HG02970 (cell line): ENCODE measurements at regions not wholly inside any gene's neighbourhood (a gene's known extent, or its start where the extent isn't known, plus 50 kb on each side); places are given as distances from the start of the nearest gene placed in this dataset.
"Not testable (repeated sequence)": the region's sequence is repeated elsewhere in the genome, so short reads cannot be mapped to it uniquely, and the experiment has no call there.

Experiments used
- ATAC-seq: cut with Tn5 transposase; IDR thresholded peaks from one replicate; pipeline ENCODE4 v1.9.1; 2021; ENCODE audit warnings: mild to moderate bottlenecking, moderate library complexity, moderate number of reproducible peaks; ENCODE audit not compliant: unreplicated experiment, low FRiP score

GRCh38 chr4:23041501-23041900 lies 348.8 kb downstream of the GBA3 start:
- ATAC-seq: no peak

GRCh38 chr4:23040539-23040938 lies 347.8 kb downstream of the GBA3 start:
- no peak for ATAC-seq

GRCh38 chr4:23039818-23040217 lies 347.1 kb downstream of the GBA3 start:
- no peak for ATAC-seq

GRCh38 chr4:23038626-23039491 lies 346.1 kb downstream of the GBA3 start:
- no peak for ATAC-seq

GRCh38 chr4:23036921-23037495 lies 344.3 kb downstream of the GBA3 start:
- ATAC-seq: no peak

- ATAC-seq: no peak
Observed at GRCh38 chr4:23036503-23036902, 343.8 kb downstream of the GBA3 start.

GRCh38 chr4:23035521-23036056 lies 342.9 kb downstream of the GBA3 start:
- no peak for ATAC-seq

- ATAC-seq: no peak
Observed at GRCh38 chr4:23034731-23035130, 342.0 kb downstream of the GBA3 start.

- ATAC-seq: no peak
Observed at GRCh38 chr4:23033796-23034195, 341.1 kb downstream of the GBA3 start.

GRCh38 chr4:23028875-23029274 lies 336.1 kb downstream of the GBA3 start:
- no peak for ATAC-seq

GRCh38 chr4:23023666-23024065 lies 330.9 kb downstream of the GBA3 start:
- no peak for ATAC-seq

GRCh38 chr4:23023121-23023520 lies 330.4 kb downstream of the GBA3 start:
- no peak for ATAC-seq

- no peak for ATAC-seq
Observed at GRCh38 chr4:23022032-23022431, 329.3 kb downstream of the GBA3 start.

- ATAC-seq: no peak
Observed at GRCh38 chr4:23021040-23021439, 328.3 kb downstream of the GBA3 start.

- not testable (repeated sequence) for ATAC-seq
Observed at GRCh38 chr4:23020399-23020798, 327.7 kb downstream of the GBA3 start.

GRCh38 chr4:23016981-23017380 lies 324.2 kb downstream of the GBA3 start:
- no peak for ATAC-seq

GRCh38 chr4:23015821-23016220 lies 323.1 kb downstream of the GBA3 start:
- ATAC-seq: no peak

- ATAC-seq: no peak
Observed at GRCh38 chr4:23009093-23009492, 316.4 kb downstream of the GBA3 start.

GRCh38 chr4:23006756-23007155 lies 314.0 kb downstream of the GBA3 start:
- no peak for ATAC-seq

GRCh38 chr4:23005691-23006090 lies 313.0 kb downstream of the GBA3 start:
- ATAC-seq: no peak

- no peak for ATAC-seq
Observed at GRCh38 chr4:23001478-23001877, 308.7 kb downstream of the GBA3 start.

GRCh38 chr4:22999419-22999818 lies 306.7 kb downstream of the GBA3 start:
- no peak for ATAC-seq
